ENCODE measurements at regions not wholly inside any gene's neighbourhood (a gene's known extent, or its start where the extent isn't known, plus 50 kb on each side); places are given as distances from the start of the nearest gene placed in this dataset.
"Not testable (repeated sequence)": the region's sequence is repeated elsewhere in the genome, so short reads cannot be mapped to it uniquely, and the experiment has no call there.

GRCh38 chr12:58701536-58701935 lies 218.8 kb downstream of the LRIG3 start:
- POLR2A ChIA-PET = no interaction called here
- H3K27ac Mint-ChIP-seq = no peak overlapping the region

GRCh38 chr12:58703866-58704265 lies 216.4 kb downstream of the LRIG3 start:
- Mint-ChIP-seq H3K36me3 (peaks cover 0 to 2% (median 0%) of the 10 kb centered on the region in 3 donors), H3K4me3 (no peak overlapping the region), H3K27ac (no peak overlapping the region), H3K4me1 (no peaks in the 10 kb centered on the region), H3K9me3 (peaks cover 11 to 47% (median 22%) of the 10 kb centered on the region in 9 donors), H3K27me3 (no peaks in the 10 kb centered on the region)
- ATAC-seq (no peak), DNase-seq (no peak)
- POLR2A ChIA-PET = no interaction called here

More at GRCh38 chr12:58701536-58701935, 218.8 kb downstream of the LRIG3 start:
- ATAC-seq (no peak), DNase-seq (no peak)
- Mint-ChIP-seq H3K4me3 (no peak overlapping the region), H3K4me1 (no peaks in the 10 kb centered on the region), H3K9me3 (peaks cover 9 to 32% (median 19%) of the 10 kb centered on the region in 9 donors), H3K36me3 (peaks cover 0 to 1% (median 0%) of the 10 kb centered on the region in 3 donors), H3K27me3 (no peaks in the 10 kb centered on the region)

- H3K27ac Mint-ChIP-seq, ATAC-seq, POLR2A ChIA-PET: not testable (repeated sequence)
Observed at GRCh38 chr12:58704770-58705169, 215.5 kb downstream of the LRIG3 start.

GRCh38 chr12:58710901-58711300 lies 209.4 kb downstream of the LRIG3 start:
- no peaks in the 10 kb centered on the region for H3K27me3 Mint-ChIP-seq
- ATAC-seq (no peak), DNase-seq (no peak)
- no peak overlapping the region for H3K27ac Mint-ChIP-seq
- H3K4me1 Mint-ChIP-seq = no peaks in the 10 kb centered on the region
- POLR2A ChIA-PET = no interaction called here
- H3K36me3 Mint-ChIP-seq = peaks cover 0 to 17% (median 0%) of the 10 kb centered on the region in 3 donors
- H3K9me3 Mint-ChIP-seq = peaks cover 3 to 40% (median 14%) of the 10 kb centered on the region in 9 donors
- H3K4me3 Mint-ChIP-seq = no peak overlapping the region

More at GRCh38 chr12:58704770-58705169, 215.5 kb downstream of the LRIG3 start:
- DNase-seq, H3K27me3 Mint-ChIP-seq, H3K4me1 Mint-ChIP-seq, H3K4me3 Mint-ChIP-seq, H3K36me3 Mint-ChIP-seq: not testable (repeated sequence)
- peaks cover 11 to 49% (median 25%) of the 10 kb centered on the region in 9 donors for H3K9me3 Mint-ChIP-seq

- DNase-seq (no peak), ATAC-seq (no peak)
- Mint-ChIP-seq H3K9me3 (peaks cover 3 to 39% (median 13%) of the 10 kb centered on the region in 9 donors), H3K27ac (no peak overlapping the region), H3K4me3 (no peak overlapping the region), H3K27me3 (no peaks in the 10 kb centered on the region), H3K4me1 (no peaks in the 10 kb centered on the region), H3K36me3 (peaks cover 0 to 17% (median 0%) of the 10 kb centered on the region in 3 donors)
- POLR2A ChIA-PET = no interaction called here
Observed at GRCh38 chr12:58711974-58712373, 208.3 kb downstream of the LRIG3 start.

DNA sequence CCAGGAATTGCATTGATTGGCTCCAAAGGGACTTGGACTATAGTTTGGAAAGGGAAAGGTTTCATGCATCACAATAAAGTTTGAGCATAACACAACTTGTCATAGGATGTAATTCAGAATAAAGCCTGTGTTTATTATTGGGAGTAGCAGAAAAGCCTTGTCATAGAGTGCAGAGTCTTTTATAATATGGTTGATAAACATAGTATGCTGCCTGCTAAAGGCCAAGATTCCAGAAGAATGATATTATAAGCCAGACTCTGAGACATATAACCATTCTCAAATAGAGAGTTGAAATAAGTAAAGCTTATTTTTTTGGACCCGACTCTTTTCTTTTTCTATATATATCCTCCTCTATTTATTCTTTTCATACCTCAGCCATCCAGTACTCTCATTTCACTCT lies 207.3 kb downstream of the LRIG3 start:
- ATAC-seq = no peak
- H3K27ac Mint-ChIP-seq = no peak overlapping the region
- peaks cover 0 to 29% (median 13%) of the 10 kb centered on the region in 9 donors for H3K9me3 Mint-ChIP-seq
- H3K36me3 Mint-ChIP-seq = peaks cover 0 to 17% (median 0%) of the 10 kb centered on the region in 3 donors
- H3K27me3 Mint-ChIP-seq = no peaks in the 10 kb centered on the region
- POLR2A ChIA-PET = no interaction called here
- no peak for DNase-seq
- no peaks in the 10 kb centered on the region for H3K4me1 Mint-ChIP-seq
- H3K4me3 Mint-ChIP-seq = no peak overlapping the region

- ATAC-seq (no peak), DNase-seq (no peak)
- H3K36me3 Mint-ChIP-seq = no peaks in the 10 kb centered on the region
- H3K4me1 Mint-ChIP-seq = no peaks in the 10 kb centered on the region
- H3K27me3 Mint-ChIP-seq = no peaks in the 10 kb centered on the region
- H3K9me3 Mint-ChIP-seq = peaks cover 0 to 13% (median 2%) of the 10 kb centered on the region in 9 donors
- no peak overlapping the region for H3K4me3 Mint-ChIP-seq
- no peak overlapping the region for H3K27ac Mint-ChIP-seq
- POLR2A ChIA-PET = no interaction called here
Observed at GRCh38 chr12:58719161-58719560, 201.1 kb downstream of the LRIG3 start.

GRCh38 chr12:58720421-58720820 lies 199.9 kb downstream of the LRIG3 start:
- POLR2A ChIA-PET = no interaction called here
- DNase-seq (no peak), ATAC-seq (no peak)
- H3K27ac Mint-ChIP-seq = no peak overlapping the region
- H3K27me3 Mint-ChIP-seq = no peaks in the 10 kb centered on the region
- no peaks in the 10 kb centered on the region for H3K36me3 Mint-ChIP-seq
- no peak overlapping the region for H3K4me3 Mint-ChIP-seq
- peaks cover 0 to 25% (median 2%) of the 10 kb centered on the region in 9 donors for H3K9me3 Mint-ChIP-seq
- H3K4me1 Mint-ChIP-seq = no peaks in the 10 kb centered on the region

- peaks cover 0 to 25% (median 2%) of the 10 kb centered on the region in 9 donors for H3K9me3 Mint-ChIP-seq
- H3K27ac Mint-ChIP-seq = no peak overlapping the region
- no peaks in the 10 kb centered on the region for H3K27me3 Mint-ChIP-seq
- POLR2A ChIA-PET = no interaction called here
- H3K4me3 Mint-ChIP-seq = no peak overlapping the region
- DNase-seq = no peak
- no peaks in the 10 kb centered on the region for H3K36me3 Mint-ChIP-seq
- ATAC-seq = no peak
- no peaks in the 10 kb centered on the region for H3K4me1 Mint-ChIP-seq
Observed at GRCh38 chr12:58725400-58726105, 194.8 kb downstream of the LRIG3 start.

- H3K27ac Mint-ChIP-seq = no peak overlapping the region
- no peak for DNase-seq
- H3K36me3 Mint-ChIP-seq = no peaks in the 10 kb centered on the region
- H3K27me3 Mint-ChIP-seq = no peaks in the 10 kb centered on the region
- no peak for ATAC-seq
- H3K4me3 Mint-ChIP-seq = no peak overlapping the region
- no peaks in the 10 kb centered on the region for H3K4me1 Mint-ChIP-seq
- POLR2A ChIA-PET = no interaction called here
- peaks cover 0 to 22% (median 0%) of the 10 kb centered on the region in 9 donors for H3K9me3 Mint-ChIP-seq
Observed at GRCh38 chr12:58727521-58727920, 192.8 kb downstream of the LRIG3 start.

GRCh38 chr12:58728397-58728796 lies 191.9 kb downstream of the LRIG3 start:
- H3K4me3 Mint-ChIP-seq = no peak overlapping the region
- no peak for ATAC-seq
- DNase-seq = no peak
- POLR2A ChIA-PET = no interaction called here
- H3K27me3 Mint-ChIP-seq = no peaks in the 10 kb centered on the region
- peaks cover 0 to 22% (median 0%) of the 10 kb centered on the region in 9 donors for H3K9me3 Mint-ChIP-seq
- no peaks in the 10 kb centered on the region for H3K36me3 Mint-ChIP-seq
- no peaks in the 10 kb centered on the region for H3K4me1 Mint-ChIP-seq
- no peak overlapping the region for H3K27ac Mint-ChIP-seq

DNA sequence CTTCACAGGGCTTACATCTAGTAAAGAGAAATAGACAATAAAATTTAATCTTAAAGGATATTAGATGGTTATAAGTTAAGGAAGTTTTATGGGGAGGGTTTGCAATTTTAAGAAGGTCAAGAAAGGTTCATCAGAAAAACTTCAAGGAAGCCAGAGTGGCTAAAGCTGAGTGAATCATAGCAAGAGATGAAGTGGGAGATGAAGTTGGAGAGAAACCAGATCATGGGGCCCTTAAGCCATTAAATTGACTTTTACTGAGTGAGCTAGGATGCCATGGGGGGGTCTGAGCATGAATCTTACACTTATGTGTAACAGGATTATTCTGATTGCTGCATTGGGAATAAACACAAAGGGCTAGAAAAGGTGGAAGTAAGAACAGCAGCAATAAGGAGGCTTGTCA lies 189.2 kb downstream of the LRIG3 start:
- POLR2A ChIA-PET = no interaction called here
- H3K27me3 Mint-ChIP-seq = no peaks in the 10 kb centered on the region
- H3K4me3 Mint-ChIP-seq = no peak overlapping the region
- no peaks in the 10 kb centered on the region for H3K36me3 Mint-ChIP-seq
- DNase-seq (no peak), ATAC-seq (no peak)
- peaks cover 0 to 12% (median 0%) of the 10 kb centered on the region in 9 donors for H3K9me3 Mint-ChIP-seq
- no peaks in the 10 kb centered on the region for H3K4me1 Mint-ChIP-seq
- no peak overlapping the region for H3K27ac Mint-ChIP-seq

GRCh38 chr12:58732894-58733293 lies 187.4 kb downstream of the LRIG3 start:
- Mint-ChIP-seq H3K4me3 (no peak overlapping the region), H3K27ac (no peak overlapping the region), H3K4me1 (no peaks in the 10 kb centered on the region), H3K36me3 (no peaks in the 10 kb centered on the region), H3K27me3 (no peaks in the 10 kb centered on the region), H3K9me3 (peaks cover 0 to 12% (median 0%) of the 10 kb centered on the region in 9 donors)
- DNase-seq (no peak), ATAC-seq (no peak)
- POLR2A ChIA-PET = no interaction called here

GRCh38 chr12:58741226-58741625 lies 179.1 kb downstream of the LRIG3 start:
- Mint-ChIP-seq H3K27ac (no peak overlapping the region), H3K36me3 (no peaks in the 10 kb centered on the region), H3K4me3 (no peak overlapping the region), H3K27me3 (no peaks in the 10 kb centered on the region), H3K4me1 (no peaks in the 10 kb centered on the region), H3K9me3 (peaks cover 0 to 10% (median 2%) of the 10 kb centered on the region in 9 donors)
- ATAC-seq = no peak
- no peak for DNase-seq
- POLR2A ChIA-PET = no interaction called here

Measured in naive thymus-derived CD8-positive, alpha-beta T cell (primary cell).